ENCODE measurements at regions not wholly inside any gene's neighbourhood (a gene's known extent, or its start where the extent isn't known, plus 50 kb on each side); places are given as distances from the start of the nearest gene placed in this dataset.

- Histone ChIP-seq H3K27ac (ENCODE audit: insufficient read depth, low read depth, low read length) (no peak overlapping the region), H3K9me1 (replicated peaks; ENCODE audit: control insufficient read depth, extremely low read depth, insufficient read depth, low read length) (no peaks in the 10 kb centered on the region), H3K4me2 (ENCODE audit: insufficient read depth, low read length) (no peak overlapping the region), H3K4me3 (replicated peaks in 1 of 3; ENCODE audit: insufficient read depth in 1 of 3, low read depth in 1 of 3, low read length in 3 of 3) (no peak overlapping the region), H3K36me3 (ENCODE audit: control insufficient read depth in 2 of 2, extremely low read depth in 1 of 2, insufficient read depth in 2 of 2, low read length in 2 of 2) (no peaks in the 10 kb centered on the region), H3K9ac (replicated peaks; ENCODE audit: extremely low read depth, insufficient read depth, low read length) (no peak overlapping the region), H3K79me2 (ENCODE audit: control insufficient read depth, insufficient read depth, low read length) (no peaks in the 10 kb centered on the region), H3K27me3 (ENCODE audit: control insufficient read depth in 2 of 2, insufficient read depth in 2 of 2, low read length in 2 of 2) (no peaks in the 10 kb centered on the region), H4K20me1 (replicated peaks; ENCODE audit: control insufficient read depth, extremely low read depth, insufficient read depth, low read length) (no peaks in the 10 kb centered on the region), H3K9me3 (replicated peaks; ENCODE audit: control insufficient read depth, insufficient read depth, low read length) (no peaks in the 10 kb centered on the region), H2AFZ (ENCODE audit: low read depth, low read length) (no peak overlapping the region), H3K4me1 (ENCODE audit: control insufficient read depth, extremely low read depth, insufficient read depth, low read length) (no peaks in the 10 kb centered on the region)
- dilution Hi-C loops (cut with MboI; ENCODE audit: extremely low pct_ligation_motif_present, low sequenced_read_pairs) (no loop called here), intact Hi-C loops (cut with micrococcal nuclease) (no loop called here)
- ChIA-PET POLR2A (no interaction called here), CTCF (no interaction called here)
- DNase-seq (ENCODE audit: low read depth, low spot score), result no peak
- TF ChIP-seq MAX (IDR thresholded peaks at IDR 0.05; ENCODE audit: insufficient read depth, insufficient read length), result no peak
- no peak for TF ChIP-seq POLR2A (IDR thresholded peaks at IDR 0.05; ENCODE audit: low read depth, low read length)
- TF ChIP-seq MYC (IDR thresholded peaks at IDR 0.05; ENCODE audit: low read depth, low read length), result no peak
- TF ChIP-seq GATA2 (IDR thresholded peaks at IDR 0.05; ENCODE audit: insufficient read depth, insufficient read length, low read depth, low read length), result no peak
- TF ChIP-seq EZH2 (IDR thresholded peaks at IDR 0.05; ENCODE audit: borderline replicate concordance, low read depth, low read length, severe bottlenecking), result no peak
- no peak for TF ChIP-seq POLR2AphosphoS5 (IDR thresholded peaks at IDR 0.05; ENCODE audit: insufficient read depth, low read depth, low read length)
- TF ChIP-seq FOS (IDR thresholded peaks at IDR 0.05; ENCODE audit: borderline replicate concordance, insufficient read depth, low read length), result no peak
- TF ChIP-seq JUN (IDR thresholded peaks at IDR 0.05; ENCODE audit: borderline replicate concordance, insufficient read depth, insufficient read length, low read depth), result no peak
- no peak for TF ChIP-seq CTCF (IDR thresholded peaks at IDR 0.05; ENCODE audit: extremely low read depth in 1 of 2, insufficient read depth in 1 of 2, low read depth in 1 of 2, low read length in 2 of 2)
- FAIRE-seq, result no peak
- BruUV-seq (replicated peaks), result no TSS peak
Observed at GRCh38 chr17:13333661-13334060, 268.1 kb downstream of the HS3ST3A1 start.

Measured in endothelial cell of umbilical vein (primary cell).